GM12891 (cell line): ENCODE measurements at regions not wholly inside any gene's neighbourhood (a gene's known extent, or its start where the extent isn't known, plus 50 kb on each side); places are given as distances from the start of the nearest gene placed in this dataset.

Experiments
- DNase-seq: peaks from one replicate; pipeline ENCODE4 v3.0.0; 2011; ENCODE audit warnings: low spot score; ENCODE audit not compliant: insufficient read length
- FAIRE-seq: peaks from 2 replicates; lab custom pipeline; 2011; peaks lifted over from hg19 to GRCh38; lab: Jason Lieb, UNC
- PAX5 ChIP-seq: IDR thresholded peaks from 2 replicates; pipeline ENCODE4 v1.6.1; 2011; ENCODE audit warnings: low read length, moderate library complexity, mild to moderate bottlenecking; ENCODE audit not compliant: insufficient read depth, severe bottlenecking
- POLR2A ChIP-seq: IDR thresholded peaks from 2 replicates; pipeline ENCODE4 v1.6.1; 2011; ENCODE audit warnings: low read depth, low read length, control low read depth
- POLR2AphosphoS5 ChIP-seq: IDR thresholded peaks from 2 replicates; pipeline ENCODE4 v1.6.1; 2011; ENCODE audit warnings: low read depth, low read length, control low read depth
- POU2F2 ChIP-seq: IDR thresholded peaks from 2 replicates; pipeline ENCODE4 v1.6.1; 2011; ENCODE audit warnings: low read depth, mild to moderate bottlenecking, control low read depth, low read length, moderate library complexity
- SPI1 ChIP-seq: IDR thresholded peaks from 2 replicates; pipeline ENCODE4 v1.6.1; 2011; ENCODE audit warnings: low read depth, low read length, control low read depth
- TAF1 ChIP-seq: IDR thresholded peaks from 2 replicates; pipeline ENCODE4 v1.6.1; 2011; ENCODE audit warnings: low read depth, low read length, control low read depth

GRCh38 chr12:127652281-127652680, 614.7 kb upstream of the TMEM132C start:
- DNase-seq (no peak), FAIRE-seq (no peak)
- TF ChIP-seq SPI1 = no peak
- no peak for TF ChIP-seq POLR2A
- TF ChIP-seq TAF1 = no peak
- no peak for TF ChIP-seq PAX5
- TF ChIP-seq POU2F2 = no peak
- no peak for TF ChIP-seq POLR2AphosphoS5

- FAIRE-seq (no peak), DNase-seq (no peak)
- TF ChIP-seq TAF1 = no peak
- TF ChIP-seq POU2F2 = no peak
- no peak for TF ChIP-seq POLR2AphosphoS5
- TF ChIP-seq SPI1 = no peak
- no peak for TF ChIP-seq PAX5
- TF ChIP-seq POLR2A = no peak
These were observed 612.5 kb upstream of the TMEM132C start for GRCh38 chr12:127654383-127654985.

- TF ChIP-seq PAX5 = no peak
- DNase-seq (no peak), FAIRE-seq (no peak)
These were observed 611.3 kb upstream of the TMEM132C start for GRCh38 chr12:127655691-127656090.

GRCh38 chr12:127656266-127656665, 610.7 kb upstream of the TMEM132C start:
- DNase-seq (no peak), FAIRE-seq (no peak)
- TF ChIP-seq POLR2AphosphoS5 (no peak), POU2F2 (no peak), TAF1 (no peak), POLR2A (no peak)

GRCh38 chr12:127657036-127657435, 609.9 kb upstream of the TMEM132C start:
- FAIRE-seq = no peak
- TF ChIP-seq PAX5 (no peak), POLR2AphosphoS5 (no peak), TAF1 (no peak), SPI1 (no peak), POLR2A (no peak), POU2F2 (no peak)
- DNase-seq = no peak

- FAIRE-seq (no peak), DNase-seq (no peak)
These were observed 606.0 kb upstream of the TMEM132C start for GRCh38 chr12:127660961-127661360.

GRCh38 chr12:127663716-127664115, 603.3 kb upstream of the TMEM132C start:
- DNase-seq = no peak
- FAIRE-seq = no peak

More at GRCh38 chr12:127660961-127661360, 606.0 kb upstream of the TMEM132C start:
- TF ChIP-seq PAX5 (no peak), POLR2A (no peak), SPI1 (no peak), TAF1 (no peak), POLR2AphosphoS5 (no peak), POU2F2 (no peak)

GRCh38 chr12:127664901-127665300, 602.1 kb upstream of the TMEM132C start:
- TF ChIP-seq POLR2A (no peak), TAF1 (no peak), SPI1 (no peak)
- no peak for DNase-seq
- FAIRE-seq = no peak

More at GRCh38 chr12:127663716-127664115, 603.3 kb upstream of the TMEM132C start:
- no peak for TF ChIP-seq POLR2AphosphoS5
- no peak for TF ChIP-seq PAX5
- TF ChIP-seq TAF1 = no peak
- TF ChIP-seq POU2F2 = no peak
- no peak for TF ChIP-seq POLR2A
- TF ChIP-seq SPI1 = no peak

- no peak for FAIRE-seq
These were observed 599.8 kb upstream of the TMEM132C start for GRCh38 chr12:127667131-127667685.

GRCh38 chr12:127670294-127670693, 596.7 kb upstream of the TMEM132C start:
- TF ChIP-seq TAF1 (no peak), PAX5 (no peak), POU2F2 (no peak), POLR2AphosphoS5 (no peak), POLR2A (no peak), SPI1 (no peak)
- DNase-seq = no peak
- no peak for FAIRE-seq

More at GRCh38 chr12:127667131-127667685, 599.8 kb upstream of the TMEM132C start:
- TF ChIP-seq SPI1 = no peak
- DNase-seq = no peak

- TF ChIP-seq POU2F2 (no peak), POLR2AphosphoS5 (no peak), TAF1 (no peak), PAX5 (no peak), POLR2A (no peak), SPI1 (no peak)
- FAIRE-seq = no peak
These were observed 596.2 kb upstream of the TMEM132C start for GRCh38 chr12:127670796-127671195.

More at GRCh38 chr12:127670796-127671195, 596.2 kb upstream of the TMEM132C start:
- DNase-seq = no peak
